ENCODE measurements at regions not wholly inside any gene's neighbourhood (a gene's known extent, or its start where the extent isn't known, plus 50 kb on each side); places are given as distances from the start of the nearest gene placed in this dataset.

DNA sequence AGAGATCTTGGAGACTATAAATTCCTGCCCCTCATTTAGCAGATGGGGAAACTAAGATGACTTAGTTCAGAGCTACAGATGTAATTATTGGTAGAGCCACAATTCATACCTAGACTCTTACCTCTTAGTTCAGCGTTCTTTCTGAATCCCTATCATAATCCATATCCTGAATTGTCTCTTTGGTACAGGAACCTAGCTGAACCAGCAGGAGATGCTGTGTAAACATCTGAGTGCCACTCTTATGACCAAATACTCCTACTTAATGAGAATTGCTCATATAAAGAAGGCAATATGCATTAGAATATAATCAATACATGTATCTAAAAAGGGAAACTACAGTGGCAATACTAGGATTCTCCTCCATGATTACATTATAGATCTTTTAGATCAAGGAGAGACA is 459.0 kb downstream of the SIPA1L2 start:
- H3K9me3 ChIP-seq: no peaks in the 10 kb centered on the region
- H3K4me3 ChIP-seq: no peak overlapping the region
- no peaks in the 10 kb centered on the region for H3K27me3 ChIP-seq
- H3K36me3 ChIP-seq: no peaks in the 10 kb centered on the region
- H3K27ac ChIP-seq: no peak overlapping the region
- WGBS, 2 donors: 59 to 83% methylated on average over 1 of the region's 1 CpG
- no peak for DNase-seq
- intact Hi-C loops (cut with DNase I): no loop called here
- TF ChIP-seq POLR2A (IDR thresholded peaks at IDR 0.05): no peak
- peak in 3 of 6 experiments; percentile 13 to 41 (median 22) for TF ChIP-seq CTCF (IDR thresholded peaks at IDR 0.05)
- H3K4me1 ChIP-seq: no peaks in the 10 kb centered on the region

- Histone ChIP-seq H3K27me3 (no peaks in the 10 kb centered on the region), H3K36me3 (no peaks in the 10 kb centered on the region), H3K27ac (no peak overlapping the region), H3K9me3 (no peaks in the 10 kb centered on the region), H3K4me3 (no peak overlapping the region), H3K4me1 (no peaks in the 10 kb centered on the region)
- 93 to 98% methylated on average over 5 of the region's 5 CpGs for whole genome bisulfite sequencing, 2 donors
- DNase-seq: no peak
- intact Hi-C loops (cut with DNase I): no loop called here
- TF ChIP-seq CTCF (IDR thresholded peaks at IDR 0.05) (no peak), POLR2A (IDR thresholded peaks at IDR 0.05) (no peak)
Measured at GRCh38 chr1:232169436-232169835, 460.5 kb downstream of the SIPA1L2 start.

DNA sequence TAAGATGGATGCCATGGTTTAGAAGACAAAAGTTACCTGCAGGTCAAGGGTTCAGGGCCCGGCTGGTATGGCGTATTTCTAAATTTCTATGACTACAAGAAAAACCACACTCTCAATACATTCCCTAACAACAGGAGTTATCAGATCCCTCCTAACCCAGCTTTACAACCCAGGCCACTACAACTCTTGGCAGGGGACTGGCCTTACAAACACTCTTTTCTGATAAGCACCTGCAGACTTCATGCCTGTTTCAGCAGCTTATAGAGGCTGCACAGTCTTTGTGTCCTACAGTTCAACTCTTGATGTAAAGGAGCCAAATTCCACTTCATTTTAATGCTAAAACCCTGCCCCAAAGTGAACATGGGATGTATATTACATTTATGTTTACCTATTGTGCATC is 461.4 kb downstream of the SIPA1L2 start:
- H3K27ac ChIP-seq: no peak overlapping the region
- no peak for DNase-seq
- H3K9me3 ChIP-seq: no peaks in the 10 kb centered on the region
- intact Hi-C loops (cut with DNase I): no loop called here
- WGBS, 2 donors: 69 to 100% methylated on average over 2 of the region's 2 CpGs
- TF ChIP-seq POLR2A (IDR thresholded peaks at IDR 0.05) (no peak), CTCF (IDR thresholded peaks at IDR 0.05) (no peak)
- H3K4me3 ChIP-seq: no peak overlapping the region
- H3K27me3 ChIP-seq: no peaks in the 10 kb centered on the region
- H3K36me3 ChIP-seq: no peaks in the 10 kb centered on the region
- no peaks in the 10 kb centered on the region for H3K4me1 ChIP-seq

DNA sequence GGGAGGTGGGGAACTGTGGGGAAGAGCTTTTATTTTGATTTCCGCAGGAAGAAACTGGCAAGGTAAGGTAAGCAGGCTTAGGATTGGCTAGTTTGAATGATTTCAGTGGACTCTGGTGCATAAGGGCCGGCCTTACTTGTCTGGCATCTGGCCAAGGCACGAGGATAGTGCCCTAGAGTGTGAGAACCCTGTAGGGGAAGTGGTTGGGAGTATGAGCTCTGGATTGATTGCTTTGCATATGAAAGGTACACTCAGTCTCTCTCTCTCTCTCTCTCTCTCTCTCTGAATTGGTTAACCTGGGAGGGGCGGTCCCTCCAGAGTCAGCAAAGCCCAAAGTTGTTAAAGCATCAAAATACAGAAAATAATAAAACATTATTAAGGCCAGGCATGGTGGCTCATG is 463.0 kb downstream of the SIPA1L2 start:
- H3K9me3 ChIP-seq: no peaks in the 10 kb centered on the region
- TF ChIP-seq CTCF (IDR thresholded peaks at IDR 0.05): no peak
- TF ChIP-seq POLR2A (IDR thresholded peaks at IDR 0.05): no peak
- no peak for DNase-seq
- no peaks in the 10 kb centered on the region for H3K36me3 ChIP-seq
- no peaks in the 10 kb centered on the region for H3K27me3 ChIP-seq
- H3K27ac ChIP-seq: no peak overlapping the region
- WGBS, 2 donors: 38 to 56% methylated on average over 4 of the region's 4 CpGs
- intact Hi-C loops (cut with DNase I): no loop called here
- no peak overlapping the region for H3K4me3 ChIP-seq
- no peaks in the 10 kb centered on the region for H3K4me1 ChIP-seq

DNA sequence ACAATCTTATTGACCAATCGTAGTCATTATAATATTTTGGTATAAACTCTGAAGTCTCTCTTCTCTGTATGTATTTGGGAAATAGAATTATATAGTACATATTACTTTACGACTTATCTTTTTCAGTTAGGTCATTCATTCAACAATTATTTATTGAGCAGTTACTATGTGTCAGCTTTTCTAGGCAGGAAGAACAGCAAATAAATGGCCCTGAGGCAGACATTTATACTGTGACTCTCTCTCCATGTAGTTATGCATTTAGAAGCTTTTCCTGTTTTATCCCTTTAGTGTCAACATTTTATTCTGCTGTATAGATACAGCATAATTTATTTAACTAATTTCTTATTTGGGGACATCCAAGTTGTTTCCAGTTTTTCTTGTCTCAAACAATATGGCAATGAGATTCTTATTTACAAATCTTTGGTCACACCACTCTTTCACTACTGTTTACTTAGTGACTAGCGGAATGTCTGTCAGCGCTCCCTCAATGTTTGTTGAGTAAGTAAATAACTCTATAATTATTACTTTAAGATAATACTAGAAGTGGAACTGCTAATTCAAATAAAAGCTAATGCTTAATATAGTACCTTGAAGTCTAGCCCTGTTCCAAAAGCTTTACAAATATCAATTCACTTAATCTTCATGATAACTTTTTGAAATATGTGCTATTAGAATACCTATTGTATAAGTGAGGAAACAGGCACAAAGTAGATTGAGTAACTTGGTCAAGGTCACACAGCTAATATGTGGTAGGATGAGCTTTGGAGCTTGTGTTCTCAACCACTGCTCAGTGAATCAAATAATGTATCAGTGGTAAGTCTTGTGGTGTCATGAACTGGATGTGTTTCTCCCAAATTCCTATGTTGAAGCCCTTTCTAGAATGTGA is 465.6 kb downstream of the SIPA1L2 start:
- Histone ChIP-seq H3K9me3 (no peaks in the 10 kb centered on the region), H3K27ac (no peak overlapping the region), H3K36me3 (no peaks in the 10 kb centered on the region), H3K4me3 (no peak overlapping the region), H3K27me3 (no peaks in the 10 kb centered on the region), H3K4me1 (no peaks in the 10 kb centered on the region)
- no peak for TF ChIP-seq POLR2A (IDR thresholded peaks at IDR 0.05)
- 81 to 82% methylated on average over 4 of the region's 4 CpGs for WGBS, 2 donors
- intact Hi-C loops (cut with DNase I): no loop called here
- DNase-seq: no peak
